GM19328 (cell line): ENCODE measurements at regions not wholly inside any gene's neighbourhood (a gene's known extent, or its start where the extent isn't known, plus 50 kb on each side); places are given as distances from the start of the nearest gene placed in this dataset.
"Not testable (repeated sequence)": the region's sequence is repeated elsewhere in the genome, so short reads cannot be mapped to it uniquely, and the experiment has no call there.

Experiments
- ATAC-seq: cut with Tn5 transposase; IDR thresholded peaks from one replicate; pipeline ENCODE4 v1.9.1; 2021; ENCODE audit warnings: mild to moderate bottlenecking, moderate library complexity; ENCODE audit not compliant: unreplicated experiment

DNA sequence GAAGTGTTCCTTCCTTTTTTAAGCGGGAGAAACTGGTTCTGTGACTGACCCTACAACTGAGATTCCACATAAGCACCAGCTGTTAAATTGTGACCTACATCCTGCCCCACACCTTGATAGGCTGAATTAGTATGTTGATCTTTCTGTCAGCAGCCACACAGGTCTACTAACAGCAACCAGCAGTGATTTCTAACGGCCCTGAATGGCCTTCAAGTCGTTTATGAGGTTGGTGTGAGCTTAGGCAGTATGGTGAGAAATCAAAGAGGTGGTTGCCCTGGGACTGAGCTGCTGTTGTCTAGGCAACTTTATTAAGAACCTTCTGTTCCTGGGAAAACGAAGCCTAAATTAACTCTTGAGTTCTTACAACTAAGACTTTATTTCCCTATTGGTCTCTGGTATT is 197.2 kb upstream of the FSHR start:
- no peak for ATAC-seq

DNA sequence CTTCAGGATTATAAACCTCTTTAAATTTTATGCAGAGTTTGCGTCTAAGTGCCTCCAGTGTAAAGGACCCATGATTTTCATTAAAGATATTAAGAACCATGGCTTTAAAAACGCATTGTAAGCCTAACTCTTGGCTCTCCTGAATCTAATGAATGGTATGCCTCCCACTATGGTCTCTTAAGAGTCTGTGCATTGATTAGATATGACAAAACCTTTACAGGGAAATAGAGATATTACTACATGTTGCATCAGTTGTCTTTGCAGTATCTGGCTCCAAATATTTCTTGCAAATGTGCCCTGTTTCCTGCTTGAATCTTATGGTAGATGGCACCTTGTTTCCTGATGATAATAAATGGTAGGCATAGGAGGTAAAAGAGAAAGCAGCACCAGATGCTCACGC is 189.3 kb upstream of the FSHR start:
- no peak for ATAC-seq

DNA sequence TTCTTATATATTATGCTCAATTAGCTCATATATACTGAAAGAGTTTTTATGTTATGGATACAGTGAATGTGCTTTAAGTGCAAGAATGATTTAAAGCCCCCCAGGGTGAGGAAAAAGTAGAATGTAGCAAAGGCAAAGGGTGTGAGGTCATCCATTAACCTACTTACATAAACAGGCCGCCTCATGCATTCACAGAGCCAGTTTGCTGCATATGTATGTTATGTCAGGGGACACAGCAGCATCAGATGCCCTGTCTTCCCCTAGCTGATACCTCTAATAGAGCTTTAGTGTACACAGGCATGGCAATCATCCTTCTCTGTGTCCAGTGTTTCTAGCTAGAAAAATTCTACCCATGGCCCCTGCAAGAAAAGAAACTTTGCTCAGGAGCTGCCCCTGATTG is 187.8 kb upstream of the FSHR start:
- ATAC-seq, result no peak

DNA sequence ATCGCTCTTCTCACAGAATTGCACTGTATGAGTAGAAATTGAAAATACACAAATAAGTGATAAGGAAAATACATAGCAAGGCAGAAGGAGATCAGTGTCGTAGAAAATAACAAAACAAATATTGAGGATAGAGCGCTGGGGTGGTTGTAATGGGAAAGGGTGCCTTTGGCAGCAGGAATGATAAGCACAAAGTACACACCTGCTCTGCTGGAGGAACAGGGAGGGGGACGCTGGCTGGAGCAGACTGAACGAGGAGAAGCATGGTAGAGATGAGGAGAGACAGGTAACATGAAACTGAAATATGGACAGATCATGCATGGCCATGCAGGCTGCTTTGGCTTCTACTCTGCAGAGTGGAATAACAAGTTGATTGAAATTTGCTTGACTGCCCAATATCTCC is 181.2 kb upstream of the FSHR start:
- ATAC-seq, result no peak

DNA sequence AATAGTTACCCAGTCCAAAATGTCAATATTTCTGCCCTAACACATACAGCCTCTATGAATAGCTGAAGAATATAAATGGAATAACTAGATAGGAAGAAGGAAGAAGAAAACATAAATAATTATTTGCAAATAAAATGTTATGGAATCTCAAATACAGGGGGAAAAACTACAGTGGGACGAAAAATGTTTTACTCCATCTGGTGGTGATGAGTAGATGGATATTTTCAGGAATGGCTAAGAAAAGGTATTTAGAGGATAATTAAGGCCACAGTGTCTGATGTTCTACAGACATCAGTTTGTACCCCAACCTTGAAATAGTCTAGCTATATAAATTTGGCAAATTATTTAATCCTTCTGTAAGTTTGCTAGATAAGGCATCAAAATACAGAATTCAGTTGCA is 178.1 kb upstream of the FSHR start:
- no peak for ATAC-seq

DNA sequence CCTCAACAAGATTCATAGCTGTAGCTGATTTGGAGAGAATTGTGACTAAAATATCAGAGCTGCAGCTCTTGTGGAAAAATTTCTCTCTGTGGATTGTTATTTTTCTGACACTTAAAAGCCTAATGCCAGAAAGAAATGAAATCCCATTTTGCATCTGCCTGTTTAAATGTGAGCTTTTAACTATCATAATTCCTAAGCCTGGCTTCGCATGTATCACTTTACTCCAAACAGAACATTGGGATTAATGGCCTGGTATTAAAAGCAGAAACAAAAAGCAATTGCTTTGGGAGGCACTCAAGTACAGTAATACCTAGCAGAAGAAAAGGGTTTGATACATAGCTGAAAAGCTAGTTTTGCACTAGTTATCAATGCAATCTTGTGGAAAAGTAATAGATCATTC is 164.2 kb upstream of the FSHR start:
- ATAC-seq, result no peak

DNA sequence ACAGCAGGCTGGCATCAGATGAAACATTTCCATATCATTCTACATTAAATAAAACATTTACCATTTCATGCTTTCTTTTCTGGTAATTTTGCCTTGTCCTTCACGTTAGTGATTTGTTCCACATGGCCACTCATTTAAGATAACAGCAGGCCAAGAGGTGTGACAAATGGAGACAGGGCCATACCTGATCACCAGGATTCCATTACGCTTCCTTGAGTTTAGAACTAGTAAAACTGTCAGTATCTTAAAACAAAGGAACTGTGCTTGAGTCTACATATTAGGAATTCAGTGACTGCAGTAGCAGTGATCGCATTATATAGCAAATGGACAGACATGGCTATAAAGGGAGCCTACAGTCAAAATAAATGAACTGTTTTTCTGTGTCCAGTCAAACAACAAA is 155.1 kb upstream of the FSHR start:
- ATAC-seq, result no peak

DNA sequence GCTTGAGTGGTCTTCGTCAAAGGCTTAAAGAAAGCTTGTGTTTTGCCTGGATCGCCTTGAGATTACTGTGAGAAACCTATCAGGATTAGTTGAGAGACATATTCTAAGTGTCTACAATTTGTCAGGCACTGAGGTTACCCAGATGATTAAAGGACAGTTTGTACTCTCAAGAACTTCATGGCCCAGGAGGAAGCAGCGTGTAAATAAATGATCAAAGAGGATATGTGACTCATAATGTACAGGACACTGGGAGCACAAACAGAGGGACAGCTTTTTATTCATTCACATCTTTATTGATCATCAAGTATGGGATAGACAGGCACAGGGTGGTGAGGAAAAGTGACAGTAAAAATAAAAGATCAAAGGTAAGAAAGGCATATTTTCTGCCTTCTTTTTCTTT is 152.6 kb upstream of the FSHR start:
- ATAC-seq, result no peak

DNA sequence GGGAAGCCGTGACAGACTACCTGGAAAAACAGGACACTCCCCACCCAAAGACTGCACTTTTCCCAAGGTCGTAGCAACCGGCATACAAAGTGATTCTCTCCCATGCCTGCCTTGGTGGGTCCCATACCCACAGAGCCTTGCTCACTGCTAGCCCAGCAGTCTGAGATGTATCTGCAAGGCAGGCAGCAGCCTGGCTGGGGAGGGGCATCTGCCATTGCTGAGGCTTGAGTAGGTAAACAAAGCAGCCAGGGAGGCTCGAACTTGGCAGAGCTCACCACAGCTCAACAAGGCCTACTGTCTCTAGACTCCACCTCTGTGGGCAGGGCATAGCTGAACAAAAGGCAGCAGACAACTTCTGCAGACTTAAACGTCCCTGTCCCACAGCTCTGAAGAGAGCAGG is 144.4 kb upstream of the FSHR start:
- ATAC-seq, result not testable (repeated sequence)

DNA sequence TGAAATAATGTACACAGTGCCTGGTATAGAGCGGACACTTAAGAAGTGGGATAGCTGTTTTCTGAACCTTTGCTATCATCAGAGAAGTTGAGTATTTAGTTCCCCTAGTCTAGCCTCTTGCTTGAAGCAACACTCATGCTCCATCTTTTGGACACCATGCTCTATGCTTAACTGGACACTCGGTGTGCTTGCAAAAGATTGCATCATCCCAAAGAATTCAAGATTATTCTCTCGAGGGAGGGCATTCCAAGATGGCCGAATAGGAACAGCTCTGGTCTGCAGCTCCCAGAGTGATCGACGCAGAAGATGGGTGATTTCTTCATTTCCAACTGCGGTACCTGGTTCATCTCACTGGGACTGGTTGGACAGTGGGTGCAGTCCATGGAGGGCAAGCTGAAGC is 143.9 kb upstream of the FSHR start:
- ATAC-seq, result no peak

DNA sequence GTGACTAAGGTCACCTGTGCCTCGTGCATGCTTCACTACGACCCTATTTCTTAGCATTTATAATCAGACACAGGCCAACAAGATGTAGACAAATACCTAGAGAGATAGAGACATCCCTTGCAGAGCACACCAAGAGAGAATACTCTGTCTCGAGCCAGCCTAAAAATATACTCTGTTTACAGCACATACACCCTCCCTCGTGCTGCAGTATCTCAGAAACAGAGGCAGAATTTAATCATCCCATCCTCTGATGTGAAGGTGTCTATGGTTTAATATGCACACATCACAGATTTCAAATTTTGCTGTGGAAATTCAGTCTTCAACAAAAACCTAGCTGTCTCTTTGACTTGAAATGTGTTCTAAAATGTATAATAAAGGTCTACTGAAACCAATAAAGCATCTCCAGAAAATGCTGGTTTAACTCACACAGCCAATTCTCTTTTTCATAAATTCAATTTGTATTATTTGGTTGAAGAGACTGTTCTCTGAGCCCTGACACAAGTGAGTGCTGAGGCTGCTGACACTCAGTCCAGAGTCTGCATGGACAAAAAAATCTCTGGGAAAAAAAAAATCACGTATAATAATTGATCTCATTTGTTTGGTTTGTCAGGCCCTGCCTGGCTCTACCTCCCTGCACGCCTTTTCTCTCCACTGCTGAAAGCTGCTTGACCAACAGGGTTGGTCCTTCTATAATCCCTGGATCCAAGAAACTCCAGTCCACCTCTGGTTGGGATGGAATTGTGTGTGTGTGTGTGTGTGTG is 142.0 kb upstream of the FSHR start:
- no peak for ATAC-seq

DNA sequence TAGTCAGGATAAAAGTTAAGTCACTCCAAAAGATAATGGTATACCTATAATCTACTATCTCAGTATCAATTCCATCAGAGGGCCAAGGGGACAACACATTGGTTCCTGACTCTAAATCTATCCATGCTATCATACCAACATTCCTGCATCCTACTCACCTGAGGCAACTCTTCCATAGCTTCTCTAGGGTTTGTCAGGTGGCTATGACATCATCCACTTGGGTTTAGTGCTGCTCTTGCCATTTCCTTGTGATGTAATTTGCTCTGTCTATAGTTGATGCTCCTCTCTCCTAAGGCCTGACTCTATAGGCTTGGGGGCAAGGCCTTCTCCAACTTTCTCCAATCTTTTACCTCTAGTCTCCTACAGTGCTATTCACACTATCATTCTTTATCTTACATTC is 139.9 kb upstream of the FSHR start:
- ATAC-seq, result no peak

DNA sequence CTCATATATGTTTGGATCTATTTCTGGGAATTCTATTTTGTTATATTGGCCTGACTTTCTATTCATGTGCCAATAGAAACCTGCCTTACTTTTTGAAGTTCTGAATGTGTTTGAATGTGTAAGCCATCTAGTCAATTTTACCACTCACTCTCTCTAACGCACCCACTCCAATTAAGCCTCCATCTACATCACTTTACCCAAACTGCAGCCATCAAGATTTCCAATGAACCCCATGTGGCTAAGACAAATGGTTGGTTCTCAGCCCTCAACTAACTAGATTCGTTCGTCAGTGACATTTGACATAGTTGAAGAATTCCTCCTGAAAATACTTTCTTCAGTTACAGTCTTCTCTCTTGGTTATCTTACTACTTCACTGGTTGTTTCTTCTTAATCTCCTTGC is 137.3 kb upstream of the FSHR start:
- no peak for ATAC-seq

DNA sequence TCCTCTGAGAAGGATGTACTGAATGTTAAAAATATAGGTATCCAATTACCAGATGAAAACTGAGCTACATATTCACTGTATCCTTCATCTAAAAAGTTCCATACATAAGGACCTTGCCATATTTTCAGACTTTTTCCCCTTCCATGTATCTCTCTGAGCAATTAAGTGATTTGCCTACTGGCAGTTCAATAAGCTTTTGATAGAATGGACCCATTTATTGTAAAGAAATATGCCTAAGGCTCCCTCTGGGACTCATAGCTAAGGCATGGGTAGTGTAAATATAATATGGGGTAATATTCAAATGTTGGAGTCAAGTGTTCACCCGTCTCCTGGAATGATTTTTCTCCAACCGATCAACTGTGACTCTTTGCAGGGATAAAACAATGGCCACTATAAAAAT is 135.4 kb upstream of the FSHR start:
- ATAC-seq, result no peak

DNA sequence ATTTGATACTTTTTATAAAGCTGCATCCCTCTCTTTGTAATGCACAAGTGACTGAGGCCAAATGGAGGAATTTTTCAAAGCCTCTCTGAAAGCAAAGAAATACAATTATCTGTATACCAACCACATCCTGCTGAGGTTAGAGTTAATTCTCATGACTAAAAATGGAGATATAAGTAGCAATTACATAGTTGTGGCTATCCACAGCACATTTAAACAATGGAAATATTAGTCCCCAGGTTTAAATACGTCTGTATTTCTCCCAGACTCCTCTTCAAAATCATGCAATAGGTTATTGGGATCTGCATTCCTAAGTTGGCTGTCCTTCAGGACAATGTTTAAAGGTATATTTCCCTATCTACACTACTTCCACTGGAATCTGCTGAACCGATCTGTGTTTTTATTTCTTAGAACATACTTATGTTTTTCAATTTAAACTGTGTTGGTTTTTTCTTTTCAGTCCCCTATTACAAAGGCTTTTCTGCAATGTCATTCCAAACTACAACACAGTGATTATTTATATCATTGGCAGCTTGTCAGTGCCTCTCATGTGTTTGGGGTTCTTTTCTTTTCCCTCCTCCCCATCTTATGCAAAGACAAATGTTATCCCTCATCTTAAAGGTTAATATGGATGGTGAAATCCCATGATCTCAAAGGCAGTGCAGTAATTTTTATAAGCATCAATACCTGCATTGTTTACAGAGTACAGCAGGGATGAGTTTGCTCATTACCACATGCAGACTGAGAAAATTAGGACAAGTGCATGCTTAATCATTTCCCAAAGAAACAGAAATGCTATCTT is 134.8 kb upstream of the FSHR start:
- ATAC-seq, result no peak

DNA sequence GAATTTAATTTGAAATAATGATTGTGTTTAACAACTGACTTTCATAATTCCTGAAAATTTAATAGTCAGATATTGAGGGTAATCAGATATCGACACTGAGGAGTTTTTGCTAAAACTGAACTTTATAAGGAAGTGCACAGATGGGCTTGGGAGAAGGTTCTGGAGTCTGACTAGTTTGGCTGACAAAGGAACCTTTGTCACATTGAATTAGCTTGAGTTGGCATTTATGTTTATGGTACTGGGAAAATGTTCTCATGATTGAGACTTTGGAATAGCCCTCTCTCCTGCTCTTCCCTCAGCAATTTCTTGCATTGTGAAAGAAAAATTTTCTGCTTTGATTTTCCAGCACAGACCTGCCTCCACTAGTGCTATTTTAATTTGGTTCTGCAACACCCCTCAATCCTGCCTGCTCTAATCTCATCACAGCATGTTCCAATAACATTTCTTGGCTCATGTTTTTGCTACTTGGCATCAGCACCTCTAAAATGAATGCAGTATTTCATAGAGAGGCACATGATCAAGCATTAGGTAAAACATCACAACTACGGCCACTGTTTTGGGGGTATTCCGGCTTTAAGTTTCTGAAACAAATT is 133.9 kb upstream of the FSHR start:
- ATAC-seq, result no peak

DNA sequence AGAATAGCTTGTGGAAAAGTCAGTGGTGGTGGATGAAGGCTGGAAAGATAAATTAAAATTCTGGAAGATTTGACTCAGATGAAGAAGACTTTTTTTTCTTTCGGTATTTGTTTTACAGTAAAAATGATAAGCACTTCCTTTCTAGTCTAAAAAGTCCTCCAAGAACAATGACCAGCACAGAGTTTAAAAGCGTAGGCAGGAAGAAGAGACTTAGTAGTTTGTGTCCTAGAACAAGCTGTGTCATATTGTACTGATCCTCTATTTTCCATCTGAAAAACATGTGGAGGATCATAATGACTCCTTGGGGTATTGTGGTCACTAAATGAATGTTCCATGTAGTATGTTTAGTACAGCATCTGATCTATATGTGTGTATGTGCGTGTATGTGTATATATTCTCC is 132.4 kb upstream of the FSHR start:
- ATAC-seq, result no peak

DNA sequence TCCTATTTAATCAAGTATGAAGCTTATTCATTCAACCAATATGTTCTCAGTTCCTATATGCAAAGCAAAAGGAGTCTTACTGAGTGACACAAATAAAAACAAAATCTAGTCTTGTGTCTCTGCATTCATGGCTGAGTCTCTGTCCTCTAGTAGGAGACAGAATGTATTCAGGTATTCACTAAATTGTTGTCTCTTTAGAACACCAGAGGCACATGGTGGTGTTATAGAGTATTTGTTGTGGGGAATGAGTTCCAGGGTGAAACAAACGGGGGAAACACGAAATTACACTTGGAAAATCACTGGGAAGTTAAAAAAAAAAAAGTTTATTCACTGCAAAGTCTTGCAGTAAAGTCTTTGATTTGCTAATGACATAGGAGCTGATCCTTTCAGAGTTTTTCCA is 131.7 kb upstream of the FSHR start:
- no peak for ATAC-seq

DNA sequence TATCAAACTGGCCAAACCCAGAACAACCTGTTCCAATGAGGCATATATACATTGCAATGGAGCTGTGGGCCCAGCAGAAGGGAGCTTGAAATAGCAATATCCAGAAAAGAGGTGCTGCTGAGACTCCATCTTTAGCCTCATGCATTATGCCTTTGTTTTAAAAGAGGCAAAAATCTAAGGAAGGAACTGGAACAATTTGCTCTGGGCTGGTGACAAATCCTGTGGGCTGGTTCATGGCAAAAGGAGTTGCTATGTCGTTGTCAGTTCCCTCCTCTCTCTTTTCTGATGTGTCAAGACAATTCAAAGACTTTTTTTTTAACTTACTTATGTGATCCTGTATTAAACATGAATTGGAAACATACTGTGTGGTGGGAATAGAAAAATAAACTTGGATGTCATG is 124.2 kb upstream of the FSHR start:
- no peak for ATAC-seq

DNA sequence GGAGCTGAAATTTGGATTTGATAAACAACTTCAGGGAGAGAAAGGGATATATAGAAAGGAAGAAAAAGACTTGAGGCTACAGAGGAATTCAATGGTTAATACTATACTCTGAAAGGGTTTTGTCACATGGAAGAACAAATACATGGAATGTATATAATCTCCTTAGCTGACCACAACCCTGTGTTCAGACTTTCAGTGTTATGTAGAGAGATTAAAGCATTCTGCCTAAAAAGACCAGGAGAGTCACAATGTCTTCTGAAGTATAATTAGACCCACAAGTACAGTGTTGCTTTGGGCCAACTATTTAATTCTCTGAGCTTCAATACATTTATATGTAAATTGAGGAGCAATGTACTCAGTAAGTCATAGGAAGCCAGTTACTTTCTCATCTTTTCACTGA is 123.8 kb upstream of the FSHR start:
- ATAC-seq, result no peak

DNA sequence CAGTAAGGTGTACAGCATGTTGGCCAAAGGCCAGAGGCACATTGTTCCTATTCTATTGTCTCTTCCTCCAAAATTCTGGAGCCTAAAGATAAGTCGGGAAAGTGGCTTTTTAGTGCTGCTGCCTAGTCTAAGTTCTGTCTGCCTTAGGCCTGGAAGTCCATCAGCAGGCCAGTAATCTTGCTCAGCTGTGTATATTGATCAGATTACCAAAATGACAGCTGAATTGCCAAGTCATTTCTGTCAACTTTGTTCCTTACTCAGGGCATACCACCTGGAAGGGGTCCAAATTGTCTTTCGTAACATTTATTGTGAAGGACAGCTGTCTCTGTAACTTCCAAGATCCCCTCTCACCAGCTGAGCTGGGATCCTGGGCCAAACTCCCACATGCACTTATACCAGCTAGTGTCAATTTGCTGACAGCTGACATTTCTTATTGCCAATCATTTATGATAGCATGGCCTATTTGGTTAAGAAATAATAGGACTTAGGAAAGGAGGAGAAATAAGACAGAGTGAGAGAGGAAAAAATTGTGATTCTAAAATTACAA is 116.8 kb upstream of the FSHR start:
- no peak for ATAC-seq

DNA sequence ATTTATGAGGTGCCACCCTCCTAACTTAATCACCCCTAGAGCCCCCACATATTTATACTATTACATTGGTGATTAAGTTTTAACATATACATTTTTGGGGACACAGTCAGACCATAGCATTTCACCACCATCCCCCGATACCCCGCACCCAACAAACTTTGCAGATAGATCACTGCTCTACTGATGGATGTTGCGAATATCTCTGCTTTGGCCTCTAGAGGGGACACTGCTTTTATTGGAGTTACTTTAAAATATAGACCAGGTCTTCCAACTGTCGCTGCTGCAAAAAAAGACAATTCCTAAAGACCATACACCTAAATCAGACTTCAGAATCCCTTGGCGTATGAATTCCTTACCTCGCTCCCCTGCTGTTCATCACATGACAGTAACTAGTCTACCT is 115.8 kb upstream of the FSHR start:
- ATAC-seq, result no peak
